NOMO-1 (cell line): ENCODE measurements at regions not wholly inside any gene's neighbourhood (a gene's known extent, or its start where the extent isn't known, plus 50 kb on each side); places are given as distances from the start of the nearest gene placed in this dataset.
"Not testable (repeated sequence)": the region's sequence is repeated elsewhere in the genome, so short reads cannot be mapped to it uniquely, and the experiment has no call there.

Experiments used
- DNase-seq, 2 experiments: peaks; one replicate each; lab custom pipeline; 2025; ENCODE audit not compliant: unreplicated experiment in 2 of 2; lab: John Stamatoyannopoulos, UW

DNA sequence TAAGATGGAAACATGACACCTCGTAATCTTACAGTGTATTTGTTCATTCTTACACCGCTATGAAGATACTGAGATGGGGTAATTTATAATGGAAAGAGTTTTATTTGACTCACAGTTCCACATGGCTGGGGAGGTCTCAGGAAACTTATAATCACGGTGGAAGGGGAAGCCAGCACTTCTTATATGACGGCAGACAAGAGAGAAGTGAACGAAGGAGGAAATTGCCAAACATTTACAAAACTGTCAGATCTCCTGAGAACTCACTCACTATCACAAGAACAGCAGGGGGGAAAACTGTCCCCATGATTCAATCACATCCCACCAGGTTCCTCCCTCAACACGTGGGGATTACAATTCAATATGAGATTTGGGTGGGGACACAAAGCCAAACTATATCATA lies 282.3 kb downstream of the HGF start:
- DNase-seq: peak; percentile 67 to 88

DNA sequence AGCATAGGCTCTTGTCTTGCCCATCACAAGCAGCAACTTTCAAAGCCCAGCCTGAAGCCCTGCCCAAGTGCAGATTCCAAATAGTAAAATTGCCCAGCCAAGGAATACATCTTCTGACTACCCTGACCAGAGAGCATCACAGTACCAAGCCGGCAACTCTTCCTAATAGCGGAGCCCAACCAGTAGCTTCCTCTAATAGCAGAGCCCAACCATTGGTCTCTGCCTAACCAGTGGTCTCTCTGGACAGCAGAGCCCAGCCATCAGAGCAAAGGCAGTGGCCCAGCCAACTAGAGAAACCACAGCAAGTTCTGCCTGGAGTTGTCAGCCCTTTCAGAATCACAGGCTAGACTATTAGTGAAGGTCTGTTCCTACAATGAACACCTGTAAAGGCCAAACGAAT lies 285.6 kb downstream of the HGF start:
- DNase-seq: no peak

DNA sequence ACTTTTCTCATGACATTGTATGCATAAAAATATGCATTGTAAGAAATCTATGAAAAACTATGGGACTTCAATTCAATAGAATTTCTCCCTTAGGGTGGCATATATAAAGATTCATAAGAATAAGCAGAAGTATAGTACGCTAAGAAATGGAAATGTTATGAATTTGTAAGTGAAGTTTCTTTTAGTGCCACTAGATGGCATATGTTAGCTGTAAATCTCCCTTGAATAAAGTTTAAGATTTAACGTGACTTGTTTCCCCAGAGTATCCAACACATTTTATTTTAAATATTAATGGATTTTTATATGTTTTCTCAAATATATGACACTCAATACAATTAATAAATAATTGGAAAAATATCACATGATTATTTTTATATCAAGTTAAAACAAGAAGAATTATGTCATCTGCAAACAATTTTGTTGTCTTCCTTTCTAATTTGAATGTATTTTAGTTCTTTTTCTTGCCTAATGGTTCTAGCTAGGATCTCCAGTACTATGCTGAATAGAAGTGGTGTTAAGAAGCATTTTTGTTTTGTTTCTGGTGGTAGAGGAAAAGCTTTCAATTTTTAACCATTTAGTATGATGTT lies 287.2 kb downstream of the HGF start:
- DNase-seq: peak; percentile 44 to 93

DNA sequence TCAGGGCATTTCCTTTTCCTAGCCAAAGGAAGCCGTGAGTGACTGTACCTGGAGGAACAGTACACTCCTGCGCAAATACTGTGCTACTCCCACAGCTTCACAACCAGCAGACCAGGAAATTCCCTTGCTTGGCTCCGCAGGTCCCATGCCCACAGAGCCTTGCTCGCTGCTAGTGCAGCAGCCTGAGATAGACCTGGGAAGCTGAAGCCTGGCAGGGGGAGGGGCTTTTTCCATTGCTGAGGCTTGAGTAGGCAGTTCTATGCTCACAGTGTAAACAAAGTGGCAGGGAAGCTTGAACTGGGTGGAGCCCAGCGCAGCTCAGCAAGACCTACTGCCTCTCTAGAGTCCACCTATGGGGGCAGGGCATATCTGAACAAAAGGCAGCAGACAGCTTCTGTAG lies 291.2 kb downstream of the HGF start:
- no peak for DNase-seq

DNA sequence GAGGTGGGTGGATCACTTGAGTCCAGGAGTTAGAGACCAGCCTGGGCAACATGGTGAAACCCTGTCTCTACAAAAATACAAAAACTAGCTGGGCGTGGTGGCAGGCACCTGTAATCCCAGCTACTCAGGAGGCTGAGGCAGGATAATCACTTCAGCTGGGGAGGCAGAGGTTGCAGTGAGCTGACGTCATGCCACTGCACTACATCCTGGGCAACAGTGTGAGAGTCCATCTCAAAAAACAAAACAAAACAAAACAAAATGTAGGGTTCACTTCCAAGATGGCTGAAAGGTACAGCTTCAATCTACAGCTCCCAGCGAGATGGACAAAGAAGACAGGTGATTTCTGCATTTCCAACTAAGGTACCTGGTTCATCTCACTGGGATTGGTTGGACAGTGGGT lies 291.6 kb downstream of the HGF start:
- DNase-seq: not testable (repeated sequence)

DNA sequence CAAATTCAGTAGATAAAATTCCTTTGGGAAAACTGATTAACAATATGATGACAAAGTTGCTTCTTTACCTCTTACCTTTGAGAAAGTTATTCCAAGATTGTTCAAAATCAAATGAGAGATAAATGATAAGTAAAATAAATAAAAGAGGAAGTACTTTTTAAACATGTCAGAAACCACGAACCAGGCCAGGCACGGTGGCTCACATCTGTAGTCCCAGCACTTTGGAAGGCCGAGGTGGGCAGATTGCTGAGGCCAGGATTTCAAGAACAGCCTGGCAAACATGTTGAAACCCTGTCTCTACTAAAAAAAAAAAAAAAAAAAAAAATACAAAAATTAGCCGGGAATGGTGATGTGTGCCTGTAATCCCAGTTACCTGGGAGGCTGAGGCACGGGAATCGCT lies 296.6 kb downstream of the HGF start:
- no peak for DNase-seq

DNA sequence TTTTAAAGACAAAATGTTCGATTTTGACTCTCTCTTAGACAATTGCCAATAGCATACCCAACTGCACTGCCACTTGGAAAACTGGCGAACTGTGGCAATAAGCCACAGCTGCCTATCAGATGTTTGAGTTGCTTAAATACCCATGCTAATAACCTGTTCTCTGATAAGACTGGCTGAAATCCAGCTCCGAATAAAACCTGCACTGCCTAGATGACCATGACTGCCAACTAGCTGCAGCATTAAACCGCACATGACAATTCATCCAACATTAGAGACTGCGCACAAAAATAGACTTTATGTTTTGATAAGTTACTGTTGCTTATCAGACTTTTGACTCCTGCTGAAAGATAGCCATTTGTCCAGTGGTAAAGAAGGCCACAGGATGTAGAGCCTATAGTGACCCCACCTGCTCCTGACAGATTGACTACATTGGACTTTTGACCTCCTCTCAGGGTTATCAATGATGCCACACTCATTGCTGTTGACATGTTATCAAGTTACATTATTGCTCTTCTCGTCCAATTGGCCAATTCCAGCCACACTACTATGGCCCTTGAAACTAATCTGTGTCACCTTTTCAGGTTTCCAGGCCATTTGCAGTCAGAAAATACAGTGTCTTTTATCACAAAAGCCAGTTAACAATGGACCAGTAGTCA lies 299.0 kb downstream of the HGF start:
- DNase-seq: no peak

DNA sequence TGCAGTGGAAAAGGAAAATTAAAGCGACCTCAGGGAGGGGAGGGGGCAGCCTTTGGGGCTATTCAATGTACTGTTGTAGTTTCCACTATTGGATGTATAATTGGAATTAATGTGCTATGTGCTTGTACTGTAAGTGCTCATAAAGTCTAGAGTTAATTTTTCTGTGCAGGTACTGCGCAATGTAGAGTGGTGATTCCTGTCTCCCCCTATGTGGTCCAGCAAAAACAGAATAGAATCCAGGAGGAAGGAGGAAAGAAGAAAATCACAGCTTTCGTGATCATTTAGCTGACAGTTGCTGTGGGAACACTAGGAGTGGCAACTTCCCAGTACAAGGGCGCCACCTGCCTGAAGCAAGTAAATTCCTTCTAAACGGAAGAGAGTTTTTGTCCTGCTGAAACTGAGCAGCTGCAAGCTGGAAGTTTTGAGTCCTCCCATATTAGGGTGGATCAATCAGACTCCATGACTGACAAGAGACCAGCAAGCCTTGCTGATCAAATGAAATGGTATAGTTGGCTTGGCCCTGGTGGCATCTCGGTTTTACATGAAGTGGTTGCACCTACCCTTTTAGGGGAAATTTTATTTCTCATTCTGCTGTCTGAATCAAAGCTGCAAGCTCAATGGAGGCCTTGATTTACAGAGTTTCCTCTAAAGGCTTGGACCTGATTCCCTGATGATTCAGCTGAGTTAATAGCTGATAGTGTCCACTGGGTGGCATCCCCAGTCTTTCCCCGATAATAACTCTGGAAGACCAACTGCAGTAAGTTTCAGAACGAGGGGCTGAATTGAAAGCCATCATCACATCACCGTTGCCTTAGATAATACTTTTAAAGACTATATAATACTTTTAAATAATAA lies 299.8 kb downstream of the HGF start:
- peak; percentile 45 to 78 for DNase-seq

DNA sequence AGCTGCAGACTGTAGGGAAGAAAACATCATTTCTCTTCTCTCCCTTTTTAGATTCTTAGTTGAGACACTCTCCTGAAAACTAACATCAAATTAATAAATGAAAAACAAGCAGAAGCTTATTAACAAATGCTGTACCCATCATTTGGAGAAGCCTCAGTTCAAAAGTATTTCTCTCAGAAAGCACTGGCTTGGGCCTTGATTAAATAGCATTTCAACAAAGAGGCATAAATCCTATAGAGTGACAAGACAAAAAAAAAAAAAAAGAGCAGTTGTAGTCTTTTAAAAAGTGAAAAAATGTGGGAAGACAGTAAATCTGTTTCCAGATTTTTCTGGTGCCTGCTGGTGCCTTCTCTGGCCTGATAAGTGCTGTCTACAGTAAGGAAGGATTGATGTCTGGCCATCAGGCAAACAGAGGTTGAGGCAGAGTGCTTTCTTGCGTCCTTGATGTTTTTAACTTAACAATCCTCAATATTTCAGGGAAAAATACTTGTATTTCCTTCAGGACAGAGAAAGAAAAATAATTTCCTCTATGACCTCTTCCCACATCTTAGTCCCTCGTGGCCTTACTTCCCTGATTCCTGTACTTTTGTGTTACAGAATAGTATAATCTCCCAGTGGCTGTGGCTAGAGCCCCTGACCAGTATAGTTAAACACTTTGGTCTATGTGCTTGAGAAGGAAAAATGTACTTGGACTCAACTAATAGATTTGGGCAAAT lies 300.5 kb downstream of the HGF start:
- DNase-seq: no peak

DNA sequence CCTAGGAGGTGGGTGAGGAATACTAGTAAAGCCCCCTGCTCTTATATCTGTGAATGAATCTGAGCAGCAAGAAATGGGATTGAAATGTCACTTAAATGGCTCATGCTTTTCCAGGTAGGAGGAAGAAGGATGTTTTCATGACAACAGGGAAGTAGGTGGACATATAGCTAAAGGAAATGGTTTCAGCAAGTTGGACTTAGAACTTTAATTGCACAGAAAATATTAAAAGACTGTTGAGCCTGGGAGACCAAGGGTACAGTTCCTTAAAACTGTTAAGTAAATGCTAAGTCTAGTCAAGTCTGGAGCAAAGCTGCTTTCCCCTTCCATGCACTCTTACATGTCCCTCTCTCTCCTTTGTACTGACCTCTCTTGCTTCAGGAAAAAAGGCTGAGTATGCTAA lies 301.3 kb downstream of the HGF start:
- DNase-seq: peak in 1 of 2 experiments; percentile 38

DNA sequence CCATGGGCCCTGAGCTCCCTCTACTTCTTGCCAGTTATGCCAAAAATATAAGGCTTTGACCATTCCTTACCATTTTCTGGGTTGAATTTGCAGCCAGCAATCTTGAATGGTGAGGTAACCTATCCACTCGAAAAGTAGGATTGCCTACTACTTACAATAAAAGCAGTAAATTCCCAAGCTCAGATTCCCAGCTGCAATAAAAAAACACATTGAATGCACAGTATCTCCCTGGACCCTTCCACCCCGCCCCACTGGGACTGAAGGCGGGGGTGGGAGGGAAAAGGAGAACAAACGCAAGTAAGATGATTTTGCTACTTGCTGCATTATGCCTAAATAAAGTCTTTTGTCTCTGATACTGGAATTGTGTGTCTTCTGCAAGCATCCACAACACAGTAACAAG lies 301.9 kb downstream of the HGF start:
- DNase-seq: no peak

DNA sequence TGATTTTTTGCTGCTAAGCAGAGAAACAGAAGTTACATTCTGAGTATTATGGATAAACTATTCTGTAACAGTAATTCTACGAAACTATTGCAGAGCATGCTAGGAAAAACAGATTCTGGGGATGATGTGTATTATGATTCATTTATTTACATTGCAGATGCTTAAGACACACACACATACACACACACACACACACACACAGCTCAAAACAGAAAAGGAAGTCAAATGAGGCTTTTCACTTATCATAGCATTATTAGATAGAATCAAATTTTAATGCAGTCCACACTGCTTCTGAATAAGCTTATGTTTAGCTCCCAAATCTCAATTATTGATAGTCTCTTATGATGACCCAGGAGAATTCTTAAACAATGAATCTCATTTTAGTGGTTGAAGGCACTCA lies 307.2 kb downstream of the HGF start:
- DNase-seq: no peak

DNA sequence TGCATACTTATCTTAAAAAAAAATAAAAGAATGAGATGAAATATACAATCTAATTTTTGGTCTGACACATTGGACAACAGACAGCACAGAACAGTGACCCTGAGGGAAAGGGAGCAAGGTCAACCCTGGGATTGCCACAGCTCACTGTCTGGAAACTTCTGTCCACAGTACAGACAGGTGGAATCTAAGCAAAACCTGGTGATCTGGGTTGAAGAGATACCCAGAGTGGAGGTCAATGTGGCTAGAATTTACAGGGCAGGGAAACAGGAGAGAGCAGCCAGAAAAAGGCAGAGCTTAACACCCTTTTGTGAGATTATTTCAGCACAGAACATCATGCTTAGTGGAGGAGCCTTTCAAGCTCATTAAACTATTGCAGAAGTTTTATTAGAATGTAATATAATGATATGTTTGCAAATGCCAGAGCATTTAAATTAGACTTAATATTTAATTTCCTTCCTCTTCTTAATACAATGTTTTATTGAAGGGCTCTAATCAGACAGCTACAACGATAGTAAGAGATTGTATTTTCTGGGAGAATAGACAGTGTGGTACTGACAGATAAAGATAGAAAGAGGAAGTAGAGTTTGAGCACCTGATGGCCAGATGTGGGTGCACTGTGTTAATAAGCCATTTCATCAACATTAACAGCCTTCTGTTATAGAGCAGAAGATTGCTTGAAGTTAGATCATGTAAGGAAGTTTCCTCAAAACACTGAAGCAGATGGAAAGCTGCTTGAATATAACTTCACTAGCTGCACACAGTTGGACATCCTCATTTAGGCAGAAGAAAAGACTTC lies 309.4 kb downstream of the HGF start:
- peak; percentile 41 to 88 for DNase-seq

DNA sequence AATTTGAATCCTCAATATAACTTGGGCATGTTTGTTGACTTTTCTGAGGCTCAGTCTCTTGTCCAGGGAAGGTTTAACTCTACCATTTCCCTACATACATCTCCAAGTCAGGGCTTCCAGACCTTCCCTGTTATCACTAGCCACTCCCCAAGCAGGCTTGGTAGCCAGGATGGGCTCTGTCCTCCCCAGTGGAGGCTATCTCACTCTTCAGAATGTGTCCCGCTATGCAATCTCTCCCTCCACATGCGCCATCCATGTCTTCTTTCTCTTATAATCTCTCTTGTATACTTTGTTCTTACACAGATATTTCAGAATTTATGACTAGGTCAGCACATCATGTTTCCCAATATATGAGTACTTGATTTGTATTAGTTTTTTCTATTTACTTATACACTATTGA lies 310.4 kb downstream of the HGF start:
- DNase-seq: no peak

DNA sequence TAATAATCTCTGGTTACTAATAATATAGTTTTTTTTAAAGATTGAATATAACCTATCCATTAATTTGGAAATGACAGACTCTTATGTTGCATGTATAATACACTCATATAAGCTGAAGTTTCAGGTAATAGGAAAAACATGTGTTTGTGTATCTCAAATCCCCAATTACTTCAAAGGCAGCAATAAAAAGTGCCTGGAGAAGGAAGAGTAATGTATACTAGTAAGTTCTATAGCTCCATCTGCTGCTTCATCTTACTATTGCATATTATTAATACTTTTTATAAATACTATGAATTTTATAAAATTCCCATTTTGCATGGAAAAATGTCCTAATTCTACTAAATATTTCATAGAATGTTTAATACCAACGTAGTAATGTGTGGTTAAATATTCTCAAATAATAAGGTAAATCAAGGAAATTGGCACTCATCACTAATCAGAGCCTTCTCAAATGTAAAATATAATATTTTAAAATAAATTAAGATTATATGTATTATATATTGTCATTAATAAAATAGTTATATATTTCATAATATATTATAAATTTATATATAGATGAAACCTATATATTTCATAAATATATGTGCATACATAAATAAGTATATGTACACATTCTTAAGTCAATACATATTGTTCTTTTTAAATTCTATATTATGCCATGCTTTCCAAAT lies 311.9 kb downstream of the HGF start:
- DNase-seq: peak in 1 of 2 experiments; percentile 32

DNA sequence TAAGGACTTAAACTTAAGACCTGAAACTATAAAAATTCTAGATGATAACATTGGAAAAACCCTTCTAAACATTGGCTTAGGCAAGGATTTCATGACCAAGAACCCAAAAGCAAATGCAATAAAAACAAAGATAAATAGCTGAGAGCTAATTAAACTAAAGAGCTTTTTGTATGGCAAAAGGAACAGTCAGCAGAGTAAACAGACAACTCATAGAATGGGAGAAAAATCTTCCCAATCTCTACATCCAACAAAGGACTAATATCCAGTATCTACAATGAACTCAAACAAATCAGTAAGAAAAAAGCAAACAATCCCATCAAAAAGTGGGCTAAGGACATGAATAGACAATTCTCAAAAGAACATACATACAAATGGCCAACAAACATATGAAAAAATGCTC lies 316.1 kb downstream of the HGF start:
- not testable (repeated sequence) for DNase-seq

DNA sequence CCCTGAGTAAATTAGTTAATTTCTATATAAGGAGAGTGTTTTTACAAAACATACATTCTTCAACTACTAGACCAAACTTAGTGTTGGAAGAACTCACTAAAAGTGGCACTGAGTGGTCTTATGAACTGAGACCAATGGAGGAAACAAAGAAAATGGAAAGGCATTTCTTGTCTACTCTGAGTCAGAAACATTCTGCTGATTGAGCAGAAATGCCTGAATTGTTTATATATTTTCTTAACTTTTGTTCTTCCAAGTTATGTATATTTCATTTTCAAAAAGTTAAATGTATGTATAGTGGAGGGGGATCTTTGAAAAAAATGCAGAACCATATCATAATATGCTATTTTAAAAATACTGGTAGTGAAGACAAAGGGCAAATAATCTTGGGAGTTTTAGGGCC lies 320.7 kb downstream of the HGF start:
- DNase-seq: no peak

DNA sequence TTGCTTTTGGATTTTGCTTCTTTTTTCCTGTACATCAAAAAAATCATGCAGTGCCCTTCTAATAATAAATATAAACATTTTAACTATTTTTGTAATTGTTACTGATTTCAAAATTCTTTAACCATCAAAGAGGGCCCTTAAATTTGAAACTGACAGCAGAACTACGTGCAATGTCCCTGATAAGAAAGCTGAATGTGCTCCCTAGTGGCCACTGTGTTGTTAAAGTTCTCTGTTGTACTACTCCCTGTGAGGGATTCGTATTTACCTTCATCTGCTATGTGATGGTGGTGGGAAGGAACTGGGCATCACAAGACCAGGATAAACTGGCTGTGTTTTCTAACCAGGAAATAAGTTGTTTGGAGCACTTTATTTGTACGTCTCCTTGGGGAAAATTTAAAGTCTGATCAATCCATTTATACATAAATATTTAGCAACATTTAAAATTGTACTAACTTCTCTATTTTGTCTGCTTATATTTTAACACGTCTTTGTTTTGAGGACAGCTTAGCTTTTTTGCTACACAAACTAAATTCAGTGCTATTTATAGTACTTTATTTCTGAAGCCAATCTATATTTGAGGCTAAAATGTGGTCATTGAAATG lies 322.4 kb downstream of the HGF start:
- peak in 1 of 2 experiments; percentile 44 for DNase-seq

DNA sequence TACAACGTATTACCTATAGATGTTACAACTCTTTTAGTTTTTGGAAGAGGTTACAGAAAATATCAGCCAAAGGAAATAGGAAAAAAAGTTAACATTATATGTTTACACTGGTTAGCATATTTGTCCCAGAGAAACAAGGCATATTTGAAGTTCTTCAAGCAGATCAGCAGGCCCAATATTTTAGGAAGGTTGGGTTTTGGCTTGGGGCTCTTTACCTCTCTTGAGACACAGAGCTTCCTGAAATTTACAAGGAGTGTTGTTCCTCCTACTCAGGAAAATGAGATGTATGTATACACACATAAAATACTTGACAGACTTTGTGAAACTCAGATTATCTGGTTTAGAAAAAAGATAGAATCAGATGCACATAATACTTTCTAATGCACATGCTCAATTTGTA lies 323.6 kb downstream of the HGF start:
- no peak for DNase-seq

DNA sequence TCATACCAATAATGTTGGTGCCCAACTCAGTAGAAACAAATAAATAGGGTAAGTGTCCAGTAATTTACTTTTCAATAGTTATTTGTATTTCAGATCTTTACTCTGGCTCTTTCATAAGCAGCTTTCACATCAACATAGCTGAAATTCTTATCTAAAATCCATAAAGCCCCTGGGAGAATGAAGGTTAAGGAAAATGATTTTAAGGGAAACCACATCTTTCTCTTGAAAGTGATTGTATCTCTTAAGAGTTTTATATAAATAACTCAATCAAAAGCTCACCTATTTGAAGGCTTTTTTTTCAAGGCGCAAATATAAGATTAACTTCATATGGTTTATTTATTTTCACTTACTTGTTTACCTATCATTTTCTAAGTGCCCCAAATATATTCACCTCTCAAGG lies 324.4 kb downstream of the HGF start:
- DNase-seq: no peak
